ENCODE measurements at regions not wholly inside any gene's neighbourhood (a gene's known extent, or its start where the extent isn't known, plus 50 kb on each side); places are given as distances from the start of the nearest gene placed in this dataset.

GRCh38 chr10:110420401-110421193 is 77.1 kb upstream of the DUSP5 start:
- DNase-seq (ENCODE audit: low spot score) (no peak), FAIRE-seq (no peak), ATAC-seq (no peak)
- intact Hi-C loops (cut with micrococcal nuclease; ENCODE audit: unreplicated experiment) (no loop called here), in situ Hi-C loops (cut with HindIII; ENCODE audit: extremely low pct_ligation_motif_present, low pct_unique_long_range_greater_than_20kb) (no loop called here)
- no peaks in the 10 kb centered on the region for H3K36me3 ChIP-seq (replicated peaks in 1 of 2; ENCODE audit: control insufficient read depth in 1 of 2, insufficient read depth in 2 of 2, low read length in 2 of 2)
- no peak overlapping the region for H3K4me2 ChIP-seq (ENCODE audit: low read depth, low read length)
- ChIA-PET POLR2A (no interaction called here), CTCF (ENCODE audit: low intra/inter-chr PET ratio, low total read pairs) (no interaction called here)
- H3K27me3 ChIP-seq (ENCODE audit: control insufficient read depth in 1 of 2, insufficient read depth in 2 of 2, low read length in 2 of 2): peaks cover 3 to 5% of the 10 kb centered on the region in 2 experiments; a peak in 1 of 5 replicates
- H3K9ac ChIP-seq (ENCODE audit: insufficient read depth, low read depth, low read length): no peak overlapping the region
- no peaks in the 10 kb centered on the region for H3K79me2 ChIP-seq (ENCODE audit: insufficient read depth, low read length)
- 0 out of 2 replicates have a peak, but pooled peaks cover under 1% of the 10 kb centered on the region for H3K4me1 ChIP-seq (ENCODE audit: insufficient read depth, low read length)
- no peaks in the 10 kb centered on the region for H4K20me1 ChIP-seq (ENCODE audit: insufficient read depth, low read length)
- TF ChIP-seq ZNF616 (CRISPR knock-in tag; IDR thresholded peaks at IDR 0.05; ENCODE audit: low read depth): no peak
- no peak for TF ChIP-seq KDM5A (IDR thresholded peaks at IDR 0.05; ENCODE audit: borderline replicate concordance, low read length)
- H3K9me3 ChIP-seq (ENCODE audit: low read length): no peaks in the 10 kb centered on the region
- no peak overlapping the region for H3K4me3 ChIP-seq (replicated peaks in 1 of 3; ENCODE audit: insufficient read depth in 1 of 3, low read depth in 2 of 3, low read length in 3 of 3)
- no peak overlapping the region for H2AFZ ChIP-seq (ENCODE audit: low read length)
- H3K27ac ChIP-seq (ENCODE audit: extremely low read length, insufficient read depth, low read length): no peak overlapping the region
- no TSS peak for BruUV-seq (replicated peaks)
- 12% methylated on average over 2 of the region's 2 CpGs for WGBS (ENCODE audit: low lambda C conversion rate)

GRCh38 chr10:110421512-110422138 is 76.1 kb upstream of the DUSP5 start:
- TF ChIP-seq ZNF292 (CRISPR knock-in tag; IDR thresholded peaks at IDR 0.05; ENCODE audit: borderline replicate concordance, low read depth) (no peak), REPIN1 (CRISPR knock-in tag; IDR thresholded peaks at IDR 0.05; ENCODE audit: borderline replicate concordance, low read depth) (no peak), ZNF224 (CRISPR knock-in tag; IDR thresholded peaks at IDR 0.05) (no peak), ZSCAN12 (CRISPR knock-in tag; IDR thresholded peaks at IDR 0.05) (no peak), ZNF138 (CRISPR knock-in tag; IDR thresholded peaks at IDR 0.05; ENCODE audit: low read depth) (no peak), NFIC (IDR thresholded peaks at IDR 0.05; ENCODE audit: low read length) (no peak), ASH2L (IDR thresholded peaks at IDR 0.05; ENCODE audit: insufficient read length, low read depth, low read length) (no peak), TCF7L2 (IDR thresholded peaks at IDR 0.05; ENCODE audit: low read depth, low read length) (no peak), ZNF660 (CRISPR knock-in tag; IDR thresholded peaks at IDR 0.05; ENCODE audit: borderline replicate concordance, low read depth) (no peak), TBP (CRISPR knock-in tag; IDR thresholded peaks at IDR 0.05) (no peak), NFE2L2 (IDR thresholded peaks at IDR 0.05; ENCODE audit: low read length) (no peak)
- intact Hi-C loops (cut with micrococcal nuclease; ENCODE audit: unreplicated experiment): no loop called here
- no peak for ATAC-seq
- no peak overlapping the region for H3K9ac ChIP-seq (ENCODE audit: insufficient read depth, low read depth, low read length)
- FAIRE-seq: no peak
- ChIA-PET POLR2A (no interaction called here), CTCF (ENCODE audit: low intra/inter-chr PET ratio, low total read pairs) (no interaction called here)
- no peak overlapping the region for H3K27ac ChIP-seq (ENCODE audit: extremely low read length, insufficient read depth, low read length)
- no peak for DNase-seq (ENCODE audit: low spot score)
- WGBS (ENCODE audit: low lambda C conversion rate): 4% methylated on average over 3 of the region's 3 CpGs
- H3K27me3 ChIP-seq (ENCODE audit: control insufficient read depth in 1 of 2, insufficient read depth in 2 of 2, low read length in 2 of 2): peaks cover 0 to 5% of the 10 kb centered on the region in 2 experiments; a peak in 1 of 5 replicates
- in situ Hi-C loops (cut with HindIII; ENCODE audit: extremely low pct_ligation_motif_present, low pct_unique_long_range_greater_than_20kb): no loop called here
- no peaks in the 10 kb centered on the region for H4K20me1 ChIP-seq (ENCODE audit: insufficient read depth, low read length)
- H3K4me1 ChIP-seq (ENCODE audit: insufficient read depth, low read length): 0 out of 2 replicates have a peak, but pooled peaks cover 8% of the 10 kb centered on the region
- H3K4me2 ChIP-seq (ENCODE audit: low read depth, low read length): no peak overlapping the region
- H3K79me2 ChIP-seq (ENCODE audit: insufficient read depth, low read length): no peaks in the 10 kb centered on the region
- no peak overlapping the region for H2AFZ ChIP-seq (ENCODE audit: low read length)
- H3K4me3 ChIP-seq (replicated peaks in 1 of 3; ENCODE audit: insufficient read depth in 1 of 3, low read depth in 2 of 3, low read length in 3 of 3): no peak overlapping the region
- BruUV-seq (replicated peaks): no TSS peak
- H3K9me3 ChIP-seq (ENCODE audit: low read length): no peaks in the 10 kb centered on the region
- no peaks in the 10 kb centered on the region for H3K36me3 ChIP-seq (replicated peaks in 1 of 2; ENCODE audit: control insufficient read depth in 1 of 2, insufficient read depth in 2 of 2, low read length in 2 of 2)

Data from HepG2 (cell line).